Body of pancreas (tissue), 4 donors: ENCODE measurements at regions not wholly inside any gene's neighbourhood (a gene's known extent, or its start where the extent isn't known, plus 50 kb on each side); places are given as distances from the start of the nearest gene placed in this dataset.
"Not testable (repeated sequence)": the region's sequence is repeated elsewhere in the genome, so short reads cannot be mapped to it uniquely, and the experiment has no call there.

Experiments
- CTCF ChIP-seq, 7 experiments: fragments of 450-650 bp in 4 of 7; fragments of 200-600 bp in 3 of 7; sonication (generic) in 3 of 7; IDR thresholded peaks; one replicate each; pipeline ENCODE4 v1.5.1; 2016 to 2019; ENCODE audit warnings: antibody characterized with exemption in 7 of 7
- POLR2A ChIP-seq, 3 donors: fragments of 450-650 bp; IDR thresholded peaks; one replicate each; pipeline ENCODE4 v1.6.1; 2016; ENCODE audit warnings: antibody characterized with exemption in 3 of 3, mild to moderate bottlenecking in 2 of 3

- not testable (repeated sequence) for TF ChIP-seq CTCF, POLR2A (IDR thresholded peaks at IDR 0.05)
Measured at GRCh38 chr9:94438336-94438735, 109.9 kb upstream of the NUTM2F start.
